ENCODE measurements at regions not wholly inside any gene's neighbourhood (a gene's known extent, or its start where the extent isn't known, plus 50 kb on each side); places are given as distances from the start of the nearest gene placed in this dataset.

GRCh38 chr5:77923666-77924065, 147.5 kb upstream of the TBCA start:
- Histone ChIP-seq H2AFZ (ENCODE audit: control insufficient read depth, low read length) (peak overlapping the region; percentile 27), H3K4me3 (ENCODE audit: control insufficient read depth in 2 of 3, extremely low read depth in 1 of 3, insufficient read depth in 2 of 3, low read depth in 1 of 3, low read length in 3 of 3) (no peak overlapping the region), H3K36me3 (ENCODE audit: control insufficient read depth in 2 of 2, extremely low read depth in 1 of 2, insufficient read depth in 2 of 2, low read length in 2 of 2) (no peaks in the 10 kb centered on the region), H3K9me3 (ENCODE audit: control insufficient read depth, low read depth, low read length) (no peaks in the 10 kb centered on the region), H3K4me1 (ENCODE audit: control insufficient read depth, extremely low read depth, insufficient read depth, low read length) (peaks cover 14% of the 10 kb centered on the region), H3K9me1 (ENCODE audit: control insufficient read depth, extremely low read depth, insufficient read depth, low read length) (no peaks in the 10 kb centered on the region), H3K79me2 (ENCODE audit: control insufficient read depth, insufficient read depth, low read length) (no peaks in the 10 kb centered on the region), H3K27ac (ENCODE audit: control insufficient read depth, insufficient read depth, low read length) (peak overlapping the region; percentile 14), H3K27me3 (ENCODE audit: control insufficient read depth, extremely low read depth, insufficient read depth, low read length) (no peaks in the 10 kb centered on the region), H3K9ac (ENCODE audit: control insufficient read depth, extremely low read depth, insufficient read depth, low read length) (no peak overlapping the region), H4K20me1 (ENCODE audit: control insufficient read depth, extremely low read depth, insufficient read depth, low read length) (no peaks in the 10 kb centered on the region), H3K4me2 (ENCODE audit: control insufficient read depth, extremely low read depth, insufficient read depth, low read depth, low read length) (peak overlapping the region; percentile 58)
- dilution Hi-C loops (cut with MboI; ENCODE audit: extremely low pct_ligation_motif_present, low sequenced_read_pairs) = no loop called here
- FAIRE-seq = no peak
- DNase-seq (ENCODE audit: low read depth, low spot score) = no peak
- no peak for TF ChIP-seq EZH2 (IDR thresholded peaks at IDR 0.05; ENCODE audit: low read length)
- TF ChIP-seq CTCF (optimal IDR thresholded peaks at IDR 0.05 in 1 of 3, IDR thresholded peaks at IDR 0.05 in 1 of 3, conservative IDR thresholded peaks at IDR 0.05 in 1 of 3; ENCODE audit: extremely low read depth in 1 of 3, insufficient read depth in 2 of 3, low read length in 3 of 3) = no peak

- Histone ChIP-seq H4K20me1 (ENCODE audit: control insufficient read depth, extremely low read depth, insufficient read depth, low read length) (no peaks in the 10 kb centered on the region), H3K4me2 (ENCODE audit: control insufficient read depth, extremely low read depth, insufficient read depth, low read depth, low read length) (no peak overlapping the region), H3K4me3 (ENCODE audit: control insufficient read depth in 2 of 3, extremely low read depth in 1 of 3, insufficient read depth in 2 of 3, low read depth in 1 of 3, low read length in 3 of 3) (no peak overlapping the region), H3K9me3 (ENCODE audit: control insufficient read depth, low read depth, low read length) (no peaks in the 10 kb centered on the region), H3K4me1 (ENCODE audit: control insufficient read depth, extremely low read depth, insufficient read depth, low read length) (peaks cover 14% of the 10 kb centered on the region), H3K79me2 (ENCODE audit: control insufficient read depth, insufficient read depth, low read length) (no peaks in the 10 kb centered on the region), H3K9ac (ENCODE audit: control insufficient read depth, extremely low read depth, insufficient read depth, low read length) (no peak overlapping the region), H3K27me3 (ENCODE audit: control insufficient read depth, extremely low read depth, insufficient read depth, low read length) (no peaks in the 10 kb centered on the region), H3K9me1 (ENCODE audit: control insufficient read depth, extremely low read depth, insufficient read depth, low read length) (no peaks in the 10 kb centered on the region), H2AFZ (ENCODE audit: control insufficient read depth, low read length) (no peak overlapping the region), H3K27ac (ENCODE audit: control insufficient read depth, insufficient read depth, low read length) (no peak overlapping the region), H3K36me3 (ENCODE audit: control insufficient read depth in 2 of 2, extremely low read depth in 1 of 2, insufficient read depth in 2 of 2, low read length in 2 of 2) (no peaks in the 10 kb centered on the region)
- DNase-seq (ENCODE audit: low read depth, low spot score) (peak; percentile 19), FAIRE-seq (peak; percentile 84)
- dilution Hi-C loops (cut with MboI; ENCODE audit: extremely low pct_ligation_motif_present, low sequenced_read_pairs) = no loop called here
- no peak for TF ChIP-seq CTCF (optimal IDR thresholded peaks at IDR 0.05 in 1 of 3, IDR thresholded peaks at IDR 0.05 in 1 of 3, conservative IDR thresholded peaks at IDR 0.05 in 1 of 3; ENCODE audit: extremely low read depth in 1 of 3, insufficient read depth in 2 of 3, low read length in 3 of 3)
- TF ChIP-seq EZH2 (IDR thresholded peaks at IDR 0.05; ENCODE audit: low read length) = no peak
These were observed 145.1 kb upstream of the TBCA start for GRCh38 chr5:77921094-77921768.

Measured in keratinocyte (primary cell).